Left lung (tissue), 4 donors: ENCODE measurements at regions not wholly inside any gene's neighbourhood (a gene's known extent, or its start where the extent isn't known, plus 50 kb on each side); places are given as distances from the start of the nearest gene placed in this dataset.

ENCODE experiments used
- ATAC-seq: fragments of 200-7000 bp; cut with Tn5 transposase; one replicate; pipeline ENCODE4 v1.9.1; 2020; ENCODE audit warnings: moderate library complexity
- DNase-seq, 4 donors: peaks; one replicate each; pipeline ENCODE4 v3.0.0-alpha.2; 2013 to 2020
- H3K27ac ChIP-seq, 2 donors: fragments of 200-600 bp; sonication (generic) in 1 of 2; one replicate each; pipeline versions ENCODE4 v1.5.0 to v1.8.0; 2020 to 2021
- H3K27me3 ChIP-seq, 2 donors: fragments of 200-600 bp; sonication (generic) in 1 of 2; one replicate each; pipeline versions ENCODE4 v1.5.0 to v1.8.0; 2020 to 2021
- H3K36me3 ChIP-seq, 2 donors: fragments of 200-600 bp; sonication (generic) in 1 of 2; one replicate each; pipeline versions ENCODE4 v1.5.0 to v1.8.0; 2020 to 2021
- H3K4me1 ChIP-seq, 2 donors: fragments of 200-600 bp; one replicate each; pipeline ENCODE4 v1.8.0; 2021
- H3K4me3 ChIP-seq, 2 donors: fragments of 200-600 bp; sonication (generic) in 1 of 2; one replicate each; pipeline versions ENCODE4 v1.5.0 to v1.8.0; 2020 to 2021; ENCODE audit warnings: mild to moderate bottlenecking in 1 of 2
- H3K9me3 ChIP-seq, 2 donors: fragments of 200-600 bp; sonication (generic) in 1 of 2; one replicate each; pipeline versions ENCODE4 v1.5.0 to v1.8.0; 2020 to 2021
- intact Hi-C, 2 donors: fragments of 100-400 bp; cut with DNase I; formaldehyde crosslinking; loops; one replicate each; pipeline versions ENCODE4 v1.11.2 to v1.14.2; 2022
- TF ChIP-seq, protein P1 (sequence below), 2 donors: fragments of 200-600 bp; sonication (generic) in 1 of 2; IDR thresholded peaks; one replicate each; pipeline versions ENCODE4 v1.5.0 to v1.8.0; 2021; ENCODE audit warnings: antibody characterized with exemption in 2 of 2
- donor health status: DM: no; HTN: yes; CAD: no.
- donor health status: DM: no; HTN: no; CAD: no.

DNA sequence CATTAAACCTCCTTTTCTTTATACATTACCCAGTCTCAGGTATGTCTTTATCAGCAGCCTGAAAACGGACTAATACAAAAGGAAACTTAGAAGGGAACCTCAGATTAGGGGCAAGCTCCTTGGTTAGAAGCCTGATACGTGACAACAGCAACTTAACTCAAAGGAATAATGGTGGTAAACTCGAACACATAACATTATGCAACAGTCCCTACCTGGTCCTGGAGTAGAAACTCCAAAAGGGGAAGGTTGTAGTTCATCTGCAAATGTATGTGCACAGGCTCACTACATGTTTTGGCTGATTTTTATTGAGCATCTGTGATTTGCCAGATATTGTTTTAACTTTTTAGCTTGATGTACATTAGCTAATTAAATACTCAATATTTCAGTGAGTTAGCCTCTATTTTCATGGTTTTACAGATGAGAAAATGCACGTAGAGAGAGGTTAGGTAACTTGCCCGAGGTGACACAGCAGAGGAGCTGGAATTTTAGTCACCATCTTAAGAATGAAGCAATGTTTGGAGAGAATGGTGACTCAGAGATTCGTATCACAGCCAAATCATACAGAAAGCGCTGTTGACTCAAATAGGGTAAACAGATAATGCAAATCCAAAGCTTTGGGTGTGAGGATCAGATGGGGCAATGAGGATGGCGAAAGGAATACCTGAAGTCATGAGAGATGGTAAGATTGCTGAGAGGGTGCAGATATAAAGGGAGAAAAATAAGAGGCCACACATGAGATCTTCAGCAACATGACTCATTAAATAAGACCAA is 194.9 kb upstream of the RBFOX1 start:
- no peaks in the 10 kb centered on the region for H3K36me3 ChIP-seq
- no peak overlapping the region for H3K27ac ChIP-seq
- H3K9me3 ChIP-seq, result no peaks in the 10 kb centered on the region
- DNase-seq (no peak), ATAC-seq (peak; percentile 58)
- no peaks in the 10 kb centered on the region for H3K4me1 ChIP-seq
- TF ChIP-seq, protein P1, sequence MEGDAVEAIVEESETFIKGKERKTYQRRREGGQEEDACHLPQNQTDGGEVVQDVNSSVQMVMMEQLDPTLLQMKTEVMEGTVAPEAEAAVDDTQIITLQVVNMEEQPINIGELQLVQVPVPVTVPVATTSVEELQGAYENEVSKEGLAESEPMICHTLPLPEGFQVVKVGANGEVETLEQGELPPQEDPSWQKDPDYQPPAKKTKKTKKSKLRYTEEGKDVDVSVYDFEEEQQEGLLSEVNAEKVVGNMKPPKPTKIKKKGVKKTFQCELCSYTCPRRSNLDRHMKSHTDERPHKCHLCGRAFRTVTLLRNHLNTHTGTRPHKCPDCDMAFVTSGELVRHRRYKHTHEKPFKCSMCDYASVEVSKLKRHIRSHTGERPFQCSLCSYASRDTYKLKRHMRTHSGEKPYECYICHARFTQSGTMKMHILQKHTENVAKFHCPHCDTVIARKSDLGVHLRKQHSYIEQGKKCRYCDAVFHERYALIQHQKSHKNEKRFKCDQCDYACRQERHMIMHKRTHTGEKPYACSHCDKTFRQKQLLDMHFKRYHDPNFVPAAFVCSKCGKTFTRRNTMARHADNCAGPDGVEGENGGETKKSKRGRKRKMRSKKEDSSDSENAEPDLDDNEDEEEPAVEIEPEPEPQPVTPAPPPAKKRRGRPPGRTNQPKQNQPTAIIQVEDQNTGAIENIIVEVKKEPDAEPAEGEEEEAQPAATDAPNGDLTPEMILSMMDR (IDR thresholded peaks at IDR 0.05), result no peak
- no peaks in the 10 kb centered on the region for H3K27me3 ChIP-seq
- intact Hi-C loops, result no loop called here
- no peak overlapping the region for H3K4me3 ChIP-seq

DNA sequence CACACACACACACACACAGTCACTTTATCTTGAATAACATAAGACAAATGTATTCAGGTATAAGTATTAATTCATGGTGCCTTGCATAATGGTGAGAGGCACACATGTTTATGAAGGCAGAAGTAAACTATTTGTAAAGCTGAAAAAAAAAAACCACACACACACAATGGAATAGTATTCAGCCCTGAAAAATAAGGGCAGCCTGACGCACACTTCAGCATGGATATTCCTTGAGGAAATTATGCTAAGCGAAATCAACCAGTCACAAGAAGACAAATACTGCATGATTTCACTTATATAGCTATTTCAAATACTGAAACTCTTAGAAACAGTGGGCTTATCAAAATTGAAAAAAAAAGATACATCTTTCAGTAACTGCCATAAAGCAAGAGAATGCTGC is 200.2 kb upstream of the RBFOX1 start:
- intact Hi-C loops, result no loop called here
- TF ChIP-seq, protein P1 (IDR thresholded peaks at IDR 0.05), result no peak
- ATAC-seq, result no peak

DNA sequence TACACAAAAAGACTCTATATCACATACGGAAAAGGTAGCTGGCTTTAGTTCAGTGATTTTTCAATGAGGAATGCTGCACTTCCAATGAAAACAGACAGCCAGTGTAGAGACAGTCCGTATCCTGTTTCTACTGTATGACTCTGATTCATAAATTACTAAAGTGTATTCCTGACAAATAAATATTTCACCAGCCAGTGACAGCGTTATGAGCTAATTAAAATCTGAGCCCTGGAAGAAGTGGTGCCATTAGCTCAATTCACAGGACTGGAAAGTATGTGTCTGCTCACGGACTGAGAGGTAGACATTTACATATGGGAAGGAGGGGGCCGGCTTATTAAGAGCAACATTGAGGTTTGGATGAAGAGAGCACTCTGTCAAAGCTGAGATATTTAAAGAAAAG is 207.9 kb upstream of the RBFOX1 start:
- Histone ChIP-seq H3K4me1 (no peaks in the 10 kb centered on the region), H3K27me3 (no peaks in the 10 kb centered on the region), H3K9me3 (no peaks in the 10 kb centered on the region), H3K27ac (no peak overlapping the region), H3K36me3 (no peaks in the 10 kb centered on the region), H3K4me3 (no peak overlapping the region)
- intact Hi-C loops, result no loop called here
- DNase-seq, result no peak
- TF ChIP-seq, protein P1 (IDR thresholded peaks at IDR 0.05), result no peak
- no peak for ATAC-seq

More for the DNA sequence above, 200.2 kb upstream of the RBFOX1 start:
- Histone ChIP-seq H3K36me3 (no peaks in the 10 kb centered on the region), H3K9me3 (no peaks in the 10 kb centered on the region), H3K27me3 (no peaks in the 10 kb centered on the region), H3K4me3 (no peak overlapping the region), H3K27ac (no peak overlapping the region), H3K4me1 (no peaks in the 10 kb centered on the region)
- no peak for DNase-seq

DNA sequence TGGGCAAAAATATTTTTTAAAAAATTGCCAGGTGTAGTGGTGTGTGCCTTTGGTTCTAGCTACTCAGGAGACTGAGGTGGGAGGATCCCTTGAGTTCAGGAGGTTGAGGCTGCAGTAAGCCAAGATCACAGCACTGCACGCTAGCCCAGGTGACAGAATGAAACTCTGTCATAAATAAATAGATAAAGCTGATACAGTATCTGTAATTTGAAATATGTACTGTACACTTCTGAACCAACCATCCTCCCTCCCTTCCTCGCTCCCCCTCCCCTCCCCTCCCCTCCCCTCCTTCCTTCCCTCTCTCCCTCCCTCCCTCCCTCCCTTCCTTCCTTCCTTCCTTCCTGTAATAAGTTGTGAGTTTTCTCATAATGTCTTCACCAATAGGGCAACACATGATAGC is 208.4 kb upstream of the RBFOX1 start:
- Histone ChIP-seq H3K4me1 (no peaks in the 10 kb centered on the region), H3K27ac (no peak overlapping the region), H3K36me3 (no peaks in the 10 kb centered on the region), H3K4me3 (no peak overlapping the region), H3K9me3 (no peaks in the 10 kb centered on the region), H3K27me3 (no peaks in the 10 kb centered on the region)
- TF ChIP-seq, protein P1 (IDR thresholded peaks at IDR 0.05), result no peak
- intact Hi-C loops, result no loop called here
- DNase-seq, result no peak
- no peak for ATAC-seq

DNA sequence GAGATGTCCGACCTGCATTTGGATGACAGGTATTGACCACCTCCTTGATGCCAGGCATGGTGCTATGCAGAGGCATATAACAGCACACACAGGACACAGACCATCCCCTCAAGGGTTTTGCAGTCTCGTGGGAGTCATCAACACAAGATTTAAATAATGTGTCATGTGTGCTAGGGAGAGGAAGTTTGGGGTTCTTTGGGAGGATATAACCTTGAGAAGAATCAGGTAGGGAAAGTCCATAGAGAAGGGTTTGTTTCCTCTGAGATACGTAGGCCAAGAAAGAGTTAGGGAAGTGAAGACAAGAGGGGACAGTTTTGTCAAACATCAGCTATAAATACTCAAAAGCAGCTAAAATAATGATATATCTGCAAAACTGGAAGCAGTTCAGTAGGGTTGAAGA is 215.9 kb upstream of the RBFOX1 start:
- H3K36me3 ChIP-seq, result no peaks in the 10 kb centered on the region
- no peaks in the 10 kb centered on the region for H3K9me3 ChIP-seq
- no peaks in the 10 kb centered on the region for H3K4me1 ChIP-seq
- TF ChIP-seq, protein P1 (IDR thresholded peaks at IDR 0.05), result no peak
- no peak overlapping the region for H3K27ac ChIP-seq
- H3K27me3 ChIP-seq, result no peaks in the 10 kb centered on the region
- no peak for DNase-seq
- ATAC-seq, result no peak
- no peak overlapping the region for H3K4me3 ChIP-seq
- intact Hi-C loops, result no loop called here
